ENCODE measurements at regions not wholly inside any gene's neighbourhood (a gene's known extent, or its start where the extent isn't known, plus 50 kb on each side); places are given as distances from the start of the nearest gene placed in this dataset.

DNA sequence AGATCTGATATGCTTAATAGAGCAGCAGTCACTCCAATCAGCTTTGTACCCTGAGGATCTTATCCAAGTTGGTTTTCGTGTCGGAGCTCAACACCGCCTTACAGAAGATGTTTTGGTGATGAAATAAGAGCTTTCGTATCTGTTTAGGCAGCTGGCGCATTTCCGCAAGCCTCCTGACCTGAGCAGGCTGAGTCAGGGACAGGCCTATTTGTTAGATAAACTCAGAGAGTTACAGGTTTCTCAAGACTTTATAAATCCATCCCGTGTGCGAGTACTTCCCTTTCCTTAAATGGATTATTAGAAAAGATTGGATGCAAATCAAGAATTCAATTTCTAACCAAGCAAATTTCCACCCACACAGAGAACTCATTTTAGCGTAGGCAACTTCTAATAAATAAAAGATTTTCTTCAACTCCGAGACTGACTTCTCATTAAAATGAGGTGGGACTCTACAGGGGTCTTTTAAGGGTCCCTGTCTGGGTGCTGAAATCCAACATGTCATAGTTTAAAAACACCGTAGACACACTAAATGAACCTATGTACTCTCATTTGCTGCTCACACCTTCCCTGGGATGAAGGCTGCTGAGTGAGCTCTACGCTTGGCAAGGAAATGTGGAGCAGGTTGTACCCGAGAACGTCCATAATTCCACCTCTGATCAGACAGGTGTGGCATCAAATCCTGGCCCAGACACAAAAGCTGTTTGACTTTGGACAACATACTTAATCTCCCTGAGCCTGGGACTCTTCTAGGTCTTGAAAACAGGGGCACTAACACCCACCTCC lies 106.9 kb upstream of the F3 start:
- Histone ChIP-seq H3K4me3 (ENCODE audit: low read length) (no peak overlapping the region), H3K27me3 (ENCODE audit: control insufficient read depth, insufficient read depth, low read length) (no peaks in the 10 kb centered on the region), H3K4me1 (ENCODE audit: control insufficient read depth, insufficient read depth, low read length) (no peaks in the 10 kb centered on the region), H3K27ac (ENCODE audit: low read length) (no peak overlapping the region), H3K36me3 (ENCODE audit: control insufficient read depth, insufficient read depth, low read length) (no peaks in the 10 kb centered on the region), H3K9me3 (ENCODE audit: control insufficient read depth, insufficient read depth, low read length) (no peaks in the 10 kb centered on the region)
- no peak for DNase-seq (ENCODE audit: low read depth, low spot score)
- WGBS (ENCODE audit: insufficient coverage, insufficient read length): no CpG with 5 or more reads among the region's 14 CpGs

DNA sequence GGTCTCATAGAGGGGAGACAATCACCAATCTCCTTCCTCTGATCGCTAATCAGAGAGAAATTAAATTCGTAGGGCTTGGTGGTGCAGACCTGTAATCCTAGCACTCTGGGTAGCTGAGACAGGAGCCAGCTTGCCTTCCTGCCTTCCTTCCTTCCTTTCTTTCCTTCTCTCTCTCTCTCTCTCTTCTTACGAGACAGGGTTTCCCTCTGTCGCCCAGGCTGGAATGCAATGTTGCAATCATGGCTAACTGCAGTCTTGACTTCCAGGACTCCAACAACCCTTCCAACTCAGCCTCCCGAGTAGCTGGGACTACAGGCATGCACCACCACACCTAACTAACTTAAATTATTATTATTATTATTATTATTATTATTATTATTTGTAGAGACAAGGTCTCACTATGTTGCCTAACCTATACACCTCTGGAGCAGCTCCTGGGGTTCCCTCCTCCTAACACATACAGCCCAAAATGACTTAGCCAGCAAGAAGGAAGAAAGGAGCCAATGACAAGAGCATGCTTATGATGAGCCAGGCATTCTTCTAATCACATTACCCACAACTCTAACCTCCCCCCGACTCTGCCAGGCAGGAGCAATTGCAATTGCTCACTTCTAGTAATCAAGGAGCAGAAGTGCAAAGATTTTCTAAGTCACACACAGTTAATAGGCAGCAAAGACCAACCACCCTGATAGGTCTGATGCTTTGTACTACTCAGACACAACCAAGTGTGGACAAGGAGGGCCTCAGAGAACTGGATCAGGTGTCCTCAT lies 105.4 kb upstream of the F3 start:
- no peaks in the 10 kb centered on the region for H3K27me3 ChIP-seq (ENCODE audit: control insufficient read depth, insufficient read depth, low read length)
- H3K9me3 ChIP-seq (ENCODE audit: control insufficient read depth, insufficient read depth, low read length): no peaks in the 10 kb centered on the region
- H3K4me1 ChIP-seq (ENCODE audit: control insufficient read depth, insufficient read depth, low read length): no peaks in the 10 kb centered on the region
- no peak for DNase-seq (ENCODE audit: low read depth, low spot score)
- no peak overlapping the region for H3K4me3 ChIP-seq (ENCODE audit: low read length)
- H3K27ac ChIP-seq (ENCODE audit: low read length): no peak overlapping the region
- H3K36me3 ChIP-seq (ENCODE audit: control insufficient read depth, insufficient read depth, low read length): no peaks in the 10 kb centered on the region
- whole genome bisulfite sequencing (ENCODE audit: insufficient coverage, insufficient read length): no CpG with 5 or more reads among the region's 6 CpGs

DNA sequence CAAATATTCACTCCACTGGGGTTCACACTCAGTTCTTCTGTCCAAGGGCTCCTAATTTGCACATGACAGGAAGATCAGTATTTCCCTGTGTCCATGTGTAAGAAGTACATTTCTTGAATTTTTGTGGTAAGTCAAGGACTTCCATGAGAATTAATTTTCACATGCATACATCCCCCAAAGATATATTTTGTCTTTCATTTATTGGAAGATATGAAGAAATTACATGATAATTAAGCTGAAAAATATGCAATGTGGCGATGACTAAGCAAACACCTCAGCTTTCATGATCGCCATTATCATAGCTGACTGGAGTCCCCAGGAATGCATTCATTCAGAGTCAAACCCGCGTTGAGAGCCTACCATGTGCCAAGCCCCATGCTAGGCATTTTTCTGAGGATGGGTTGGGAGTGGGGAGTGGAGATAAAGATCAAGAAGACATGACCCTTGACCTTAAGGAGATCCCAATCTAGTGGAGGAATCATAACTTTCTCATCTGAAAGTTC lies 104.6 kb upstream of the F3 start:
- H3K4me1 ChIP-seq (ENCODE audit: control insufficient read depth, insufficient read depth, low read length): no peaks in the 10 kb centered on the region
- H3K27me3 ChIP-seq (ENCODE audit: control insufficient read depth, insufficient read depth, low read length): no peaks in the 10 kb centered on the region
- no peak overlapping the region for H3K4me3 ChIP-seq (ENCODE audit: low read length)
- no CpG with 5 or more reads among the region's 4 CpGs for WGBS (ENCODE audit: insufficient coverage, insufficient read length)
- H3K27ac ChIP-seq (ENCODE audit: low read length): no peak overlapping the region
- DNase-seq (ENCODE audit: low read depth, low spot score): no peak
- H3K9me3 ChIP-seq (ENCODE audit: control insufficient read depth, insufficient read depth, low read length): no peaks in the 10 kb centered on the region
- no peaks in the 10 kb centered on the region for H3K36me3 ChIP-seq (ENCODE audit: control insufficient read depth, insufficient read depth, low read length)

DNA sequence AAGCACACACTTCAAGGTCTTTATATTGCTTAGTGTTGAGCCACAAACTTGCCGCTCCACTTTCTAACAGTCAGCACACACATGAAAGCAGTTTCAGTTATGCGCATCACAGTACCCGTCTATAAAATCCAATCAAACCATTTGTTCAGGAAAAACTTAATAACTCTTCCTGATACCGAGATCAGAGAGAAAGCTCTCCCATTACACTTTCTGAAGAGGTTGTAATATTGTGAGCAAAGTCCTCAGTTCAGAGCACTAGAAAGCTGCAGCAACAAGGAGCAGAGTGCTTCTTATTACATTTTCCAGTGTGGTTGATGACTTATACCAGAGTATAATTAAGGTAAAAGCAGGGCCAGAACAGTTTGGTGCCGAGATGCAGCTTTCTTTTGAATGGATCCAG lies 102.8 kb upstream of the F3 start:
- H3K27me3 ChIP-seq (ENCODE audit: control insufficient read depth, insufficient read depth, low read length): no peaks in the 10 kb centered on the region
- H3K36me3 ChIP-seq (ENCODE audit: control insufficient read depth, insufficient read depth, low read length): no peaks in the 10 kb centered on the region
- H3K27ac ChIP-seq (ENCODE audit: low read length): no peak overlapping the region
- DNase-seq (ENCODE audit: low read depth, low spot score): no peak
- H3K4me1 ChIP-seq (ENCODE audit: control insufficient read depth, insufficient read depth, low read length): no peaks in the 10 kb centered on the region
- no peak overlapping the region for H3K4me3 ChIP-seq (ENCODE audit: low read length)
- WGBS (ENCODE audit: insufficient coverage, insufficient read length): no CpG with 5 or more reads among the region's 5 CpGs
- H3K9me3 ChIP-seq (ENCODE audit: control insufficient read depth, insufficient read depth, low read length): no peaks in the 10 kb centered on the region

DNA sequence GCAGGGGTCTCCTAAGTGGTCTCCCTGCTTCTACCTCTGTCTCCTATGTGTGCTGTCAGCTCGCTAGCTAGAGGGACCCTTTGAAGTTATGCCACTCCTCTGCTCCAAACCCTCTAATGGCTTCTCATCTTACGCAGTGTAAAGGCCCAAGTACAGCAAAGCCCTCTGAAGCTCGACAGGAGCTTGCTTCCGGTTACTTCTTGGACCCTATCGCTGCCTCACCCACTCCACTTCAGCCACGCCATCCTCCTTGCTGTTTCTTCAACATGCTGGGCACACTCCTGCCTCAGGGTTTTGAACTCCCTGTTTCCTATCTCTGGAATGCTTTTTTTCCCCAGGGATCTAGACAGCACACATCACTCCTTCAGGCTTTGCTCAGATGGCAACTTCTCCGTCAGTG lies 102.3 kb upstream of the F3 start:
- H3K27ac ChIP-seq (ENCODE audit: low read length): no peak overlapping the region
- no peaks in the 10 kb centered on the region for H3K9me3 ChIP-seq (ENCODE audit: control insufficient read depth, insufficient read depth, low read length)
- H3K4me3 ChIP-seq (ENCODE audit: low read length): no peak overlapping the region
- no peak for DNase-seq (ENCODE audit: low read depth, low spot score)
- H3K4me1 ChIP-seq (ENCODE audit: control insufficient read depth, insufficient read depth, low read length): no peaks in the 10 kb centered on the region
- no peaks in the 10 kb centered on the region for H3K27me3 ChIP-seq (ENCODE audit: control insufficient read depth, insufficient read depth, low read length)
- WGBS (ENCODE audit: insufficient coverage, insufficient read length): no CpG with 5 or more reads among the region's 7 CpGs
- no peaks in the 10 kb centered on the region for H3K36me3 ChIP-seq (ENCODE audit: control insufficient read depth, insufficient read depth, low read length)

DNA sequence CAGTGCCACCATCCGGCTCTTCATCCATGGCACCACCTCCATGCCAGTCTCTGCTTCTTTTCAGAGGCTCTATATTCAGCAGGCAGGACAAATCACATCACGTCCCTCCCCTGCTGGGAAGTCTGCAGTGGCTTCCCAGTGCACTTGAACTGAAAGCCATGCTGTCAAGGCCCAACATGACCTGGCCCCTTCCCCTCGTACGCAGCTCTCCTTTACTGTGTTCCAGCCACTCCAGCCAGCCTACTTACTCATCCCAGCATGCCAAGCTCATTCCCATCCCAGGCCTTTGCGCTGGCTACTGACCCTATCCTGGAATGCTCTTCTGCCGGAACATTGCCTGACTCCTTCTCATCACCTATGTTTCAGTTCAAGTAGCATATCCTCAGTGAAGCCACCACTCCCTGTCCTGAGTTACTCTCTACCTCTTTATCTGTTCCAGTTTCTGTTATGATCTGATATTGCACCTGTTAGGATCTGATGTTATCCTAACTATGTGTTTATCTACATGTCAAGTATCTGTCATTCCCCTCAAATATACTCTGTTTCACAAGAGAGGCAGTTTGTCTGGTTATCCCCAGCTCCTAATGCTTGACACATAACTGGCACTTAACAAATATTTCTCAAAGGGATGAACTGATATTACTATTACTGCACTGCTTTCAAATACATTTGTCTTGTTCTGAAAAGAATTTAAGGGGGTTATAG lies 101.2 kb upstream of the F3 start:
- Histone ChIP-seq H3K4me3 (ENCODE audit: low read length) (no peak overlapping the region), H3K36me3 (ENCODE audit: control insufficient read depth, insufficient read depth, low read length) (no peaks in the 10 kb centered on the region), H3K27ac (ENCODE audit: low read length) (no peak overlapping the region), H3K27me3 (ENCODE audit: control insufficient read depth, insufficient read depth, low read length) (no peaks in the 10 kb centered on the region), H3K9me3 (ENCODE audit: control insufficient read depth, insufficient read depth, low read length) (no peaks in the 10 kb centered on the region), H3K4me1 (ENCODE audit: control insufficient read depth, insufficient read depth, low read length) (no peaks in the 10 kb centered on the region)
- no peak for DNase-seq (ENCODE audit: low read depth, low spot score)
- no CpG with 5 or more reads among the region's 6 CpGs for WGBS (ENCODE audit: insufficient coverage, insufficient read length)

DNA sequence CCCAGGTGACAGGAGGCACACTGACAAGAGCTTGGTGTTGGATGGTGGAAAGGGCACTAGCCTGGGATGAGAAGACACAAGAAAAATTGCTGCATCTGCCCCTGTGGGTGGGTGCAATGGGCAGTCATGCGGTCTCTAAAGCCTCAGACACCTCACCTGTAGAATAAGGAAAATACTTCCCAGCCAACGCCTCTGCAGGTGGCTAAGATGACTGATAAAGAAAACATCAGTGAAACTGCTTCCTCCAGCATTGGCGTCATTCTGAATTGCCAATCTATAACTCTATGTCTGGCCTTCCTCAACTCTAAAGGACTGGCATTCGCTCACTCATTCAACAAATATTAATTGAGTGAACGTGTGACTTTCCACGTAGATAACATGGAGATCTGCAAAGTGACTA lies 100.4 kb upstream of the F3 start:
- no peak for DNase-seq (ENCODE audit: low read depth, low spot score)
- Histone ChIP-seq H3K36me3 (ENCODE audit: control insufficient read depth, insufficient read depth, low read length) (no peaks in the 10 kb centered on the region), H3K4me3 (ENCODE audit: low read length) (no peak overlapping the region), H3K27me3 (ENCODE audit: control insufficient read depth, insufficient read depth, low read length) (no peaks in the 10 kb centered on the region), H3K9me3 (ENCODE audit: control insufficient read depth, insufficient read depth, low read length) (no peaks in the 10 kb centered on the region), H3K4me1 (ENCODE audit: control insufficient read depth, insufficient read depth, low read length) (no peaks in the 10 kb centered on the region), H3K27ac (ENCODE audit: low read length) (no peak overlapping the region)
- WGBS (ENCODE audit: insufficient coverage, insufficient read length): no CpG with 5 or more reads among the region's 6 CpGs

DNA sequence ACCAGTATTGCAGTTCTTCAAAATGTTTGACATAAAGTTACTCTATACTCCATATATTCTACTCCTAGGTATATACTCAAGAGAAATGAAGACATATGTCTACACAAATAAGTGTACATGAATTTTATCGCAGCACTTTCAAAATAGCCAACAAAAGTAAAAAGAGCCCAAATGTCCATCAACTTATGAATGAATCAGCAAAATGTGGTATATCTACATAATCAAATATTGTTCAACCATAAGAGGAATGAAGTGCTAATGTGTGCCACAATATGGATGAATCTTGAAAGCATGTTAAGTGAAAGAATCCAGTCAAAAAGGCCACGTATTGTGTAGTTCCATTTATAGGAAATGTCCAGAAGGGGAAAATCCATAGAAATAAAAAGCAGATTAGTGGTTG lies 98.6 kb upstream of the F3 start:
- Histone ChIP-seq H3K36me3 (ENCODE audit: control insufficient read depth, insufficient read depth, low read length) (no peaks in the 10 kb centered on the region), H3K27ac (ENCODE audit: low read length) (no peak overlapping the region), H3K4me3 (ENCODE audit: low read length) (no peak overlapping the region), H3K27me3 (ENCODE audit: control insufficient read depth, insufficient read depth, low read length) (no peaks in the 10 kb centered on the region), H3K9me3 (ENCODE audit: control insufficient read depth, insufficient read depth, low read length) (no peaks in the 10 kb centered on the region), H3K4me1 (ENCODE audit: control insufficient read depth, insufficient read depth, low read length) (no peaks in the 10 kb centered on the region)
- no peak for DNase-seq (ENCODE audit: low read depth, low spot score)
- no CpG with 5 or more reads among the region's 2 CpGs for WGBS (ENCODE audit: insufficient coverage, insufficient read length)

DNA sequence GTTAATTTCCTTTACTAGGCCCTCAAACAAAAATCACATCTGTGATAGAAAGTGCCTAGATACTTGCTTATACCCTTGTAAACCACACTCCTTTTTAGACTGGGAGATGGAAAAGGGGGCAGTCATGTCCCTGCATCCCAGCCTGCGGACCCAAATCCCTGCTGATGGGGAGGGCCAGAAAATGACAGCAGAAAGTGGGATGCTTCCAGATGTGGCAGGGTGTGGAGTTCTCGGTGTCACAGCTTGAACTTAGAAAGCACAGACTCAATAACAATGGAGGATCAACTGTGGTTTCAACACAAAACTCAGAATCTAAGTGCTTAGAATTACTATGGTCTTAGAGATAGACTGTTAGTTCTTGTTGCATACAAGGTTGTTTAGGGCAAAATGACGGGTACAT lies 95.6 kb upstream of the F3 start:
- H3K36me3 ChIP-seq (ENCODE audit: control insufficient read depth, insufficient read depth, low read length): no peaks in the 10 kb centered on the region
- H3K9me3 ChIP-seq (ENCODE audit: control insufficient read depth, insufficient read depth, low read length): no peaks in the 10 kb centered on the region
- H3K4me3 ChIP-seq (ENCODE audit: low read length): no peak overlapping the region
- no CpG with 5 or more reads among the region's 3 CpGs for WGBS (ENCODE audit: insufficient coverage, insufficient read length)
- H3K4me1 ChIP-seq (ENCODE audit: control insufficient read depth, insufficient read depth, low read length): 0 out of 2 replicates have a peak, but pooled peaks cover 1% of the 10 kb centered on the region
- H3K27me3 ChIP-seq (ENCODE audit: control insufficient read depth, insufficient read depth, low read length): no peaks in the 10 kb centered on the region
- DNase-seq (ENCODE audit: low read depth, low spot score): no peak
- no peak overlapping the region for H3K27ac ChIP-seq (ENCODE audit: low read length)

DNA sequence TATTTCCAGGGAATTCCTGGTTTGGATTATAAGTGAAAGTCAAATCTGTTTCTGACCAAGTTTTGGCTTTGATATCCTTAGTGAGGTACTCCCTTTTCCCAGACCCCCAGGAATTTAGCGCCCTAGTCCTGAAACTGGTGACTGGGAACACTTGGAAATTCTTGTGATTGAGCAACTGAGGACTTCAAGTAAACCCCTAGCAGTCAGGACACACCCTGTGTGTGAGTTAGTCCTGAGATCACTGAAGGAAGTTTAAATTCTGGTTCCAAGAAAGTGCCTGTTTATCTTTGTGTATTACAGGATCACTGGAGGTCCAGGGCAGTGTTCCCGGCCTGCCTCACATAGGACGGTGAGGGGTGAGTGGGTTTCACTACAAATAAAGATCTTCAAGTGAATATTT lies 95.1 kb upstream of the F3 start:
- Histone ChIP-seq H3K4me3 (ENCODE audit: low read length) (no peak overlapping the region), H3K27me3 (ENCODE audit: control insufficient read depth, insufficient read depth, low read length) (no peaks in the 10 kb centered on the region), H3K4me1 (ENCODE audit: control insufficient read depth, insufficient read depth, low read length) (0 out of 2 replicates have a peak, but pooled peaks cover 1% of the 10 kb centered on the region), H3K36me3 (ENCODE audit: control insufficient read depth, insufficient read depth, low read length) (no peaks in the 10 kb centered on the region), H3K9me3 (ENCODE audit: control insufficient read depth, insufficient read depth, low read length) (no peaks in the 10 kb centered on the region), H3K27ac (ENCODE audit: low read length) (no peak overlapping the region)
- no CpG with 5 or more reads among the region's 3 CpGs for WGBS (ENCODE audit: insufficient coverage, insufficient read length)
- DNase-seq (ENCODE audit: low read depth, low spot score): no peak
